NCI-H1092 (cell line): ENCODE measurements at regions not wholly inside any gene's neighbourhood (a gene's known extent, or its start where the extent isn't known, plus 50 kb on each side); places are given as distances from the start of the nearest gene placed in this dataset.

ENCODE experiments used
- DNase-seq: peaks from one replicate; lab custom pipeline; 2025; lab: John Stamatoyannopoulos, UW

DNA sequence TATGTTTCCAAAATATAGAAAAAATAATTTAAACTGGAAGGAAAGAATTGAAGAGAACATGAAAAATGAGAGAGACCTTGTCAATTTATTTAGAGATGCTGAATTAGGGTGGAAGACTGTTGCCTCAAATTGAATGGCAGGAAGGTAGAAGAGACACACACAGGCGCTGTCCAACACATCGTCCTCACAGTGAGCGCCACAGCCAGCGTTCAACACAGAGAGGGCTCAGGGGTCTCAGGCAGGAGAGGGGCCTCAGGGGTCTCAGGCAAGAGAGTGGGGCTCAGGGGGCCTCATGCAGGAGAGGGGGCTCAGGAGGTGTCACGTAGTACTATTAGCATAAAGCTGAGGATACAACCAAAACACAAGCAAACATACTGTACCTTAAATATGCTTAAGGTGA lies 65.7 kb downstream of the TMEM18 start:
- DNase-seq, result no peak

DNA sequence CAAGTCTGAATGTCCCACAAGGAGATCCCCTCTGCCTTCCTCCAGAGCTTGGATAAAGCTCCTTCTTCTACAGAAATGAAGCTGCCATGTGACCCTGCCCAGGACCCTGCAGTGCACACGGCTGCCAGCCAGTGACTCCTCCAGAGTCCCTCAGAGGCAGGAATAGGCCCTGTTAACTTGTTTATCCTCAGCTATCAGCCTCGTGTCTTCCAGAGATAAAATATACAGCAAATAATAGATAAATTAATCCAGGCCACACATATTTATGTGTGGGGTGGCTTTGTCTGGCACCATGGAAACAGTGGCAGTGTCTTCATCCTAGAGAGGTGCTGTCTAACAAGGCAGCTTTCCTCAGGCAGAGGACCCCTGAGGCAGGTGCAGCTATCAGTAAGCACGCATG lies 66.7 kb downstream of the TMEM18 start:
- DNase-seq, result no peak

DNA sequence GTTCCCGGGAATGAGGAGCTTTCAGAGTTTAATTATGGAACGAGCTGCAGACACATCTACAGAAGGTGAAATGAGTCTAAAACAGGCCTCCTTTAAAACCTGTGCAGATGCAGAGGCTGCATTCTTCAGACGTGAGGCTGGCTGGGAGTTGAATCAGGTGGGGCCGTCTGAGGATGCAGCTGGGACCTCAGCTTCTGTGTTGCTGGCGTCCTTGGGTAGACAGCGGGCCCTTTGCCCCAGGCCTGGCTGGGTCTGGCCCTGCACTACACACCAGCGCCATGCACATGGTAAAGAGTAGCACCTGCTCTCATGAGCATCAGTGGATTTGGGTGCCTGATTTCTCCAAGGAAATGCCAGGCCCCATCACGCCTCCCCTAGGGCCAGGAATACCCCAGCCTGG lies 67.3 kb downstream of the TMEM18 start:
- no peak for DNase-seq

DNA sequence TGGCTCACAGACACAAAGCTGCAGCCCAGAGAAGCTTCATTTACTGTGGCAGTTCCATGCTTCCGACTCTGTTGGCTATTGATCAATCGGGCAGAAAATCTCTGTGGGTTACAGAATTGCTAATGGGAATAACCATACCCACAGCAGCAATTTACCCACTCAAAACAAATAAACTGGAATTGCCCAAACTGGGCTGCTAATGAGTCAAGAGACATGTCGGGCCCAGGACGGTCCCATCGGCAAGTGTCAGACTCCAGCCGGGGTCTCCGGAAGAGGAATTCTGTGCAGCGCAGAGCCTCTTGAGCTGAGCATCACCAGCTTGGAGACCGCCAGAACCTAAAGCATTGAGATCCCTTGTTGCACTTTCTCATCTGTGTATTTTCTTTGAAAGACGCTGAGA lies 67.8 kb downstream of the TMEM18 start:
- DNase-seq, result no peak

DNA sequence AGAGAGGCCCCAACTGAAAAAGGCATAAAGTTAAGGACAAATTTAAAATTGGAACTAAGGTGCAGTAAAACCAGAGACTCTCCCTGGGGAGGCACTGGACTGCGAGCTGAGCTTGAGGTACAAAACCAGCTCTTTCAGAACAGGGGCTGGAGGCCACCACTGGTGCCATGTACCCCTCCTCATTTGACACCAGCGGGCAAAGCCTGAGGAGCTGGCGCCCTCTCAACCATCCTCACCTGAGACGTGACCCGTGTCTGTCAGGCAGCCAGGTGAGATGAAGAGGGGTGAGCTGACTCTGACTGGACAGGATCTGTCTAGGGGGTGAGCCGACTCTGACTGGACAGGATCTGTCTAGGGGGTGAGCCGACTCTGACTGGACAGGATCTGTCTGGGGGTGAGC lies 68.5 kb downstream of the TMEM18 start:
- DNase-seq, result no peak

DNA sequence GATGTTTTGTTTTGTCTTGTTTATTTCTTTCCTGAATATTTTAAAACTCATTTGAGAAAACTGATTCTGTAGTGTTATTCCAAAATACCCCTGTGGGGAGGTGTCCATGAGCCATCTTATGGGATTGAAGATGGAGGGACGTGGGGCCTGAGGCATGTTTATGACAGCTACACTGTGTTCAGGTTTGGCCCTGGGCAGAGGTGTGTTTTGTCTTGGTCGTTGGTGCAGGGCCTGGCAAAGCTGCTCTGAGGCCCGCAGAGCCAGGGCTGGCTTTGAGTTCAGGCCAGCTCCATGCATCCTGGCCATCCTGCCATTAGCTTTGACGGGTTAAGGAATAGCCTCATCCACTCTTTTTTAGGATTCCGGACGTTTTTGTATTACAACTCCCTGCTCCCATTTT lies 68.9 kb downstream of the TMEM18 start:
- no peak for DNase-seq

DNA sequence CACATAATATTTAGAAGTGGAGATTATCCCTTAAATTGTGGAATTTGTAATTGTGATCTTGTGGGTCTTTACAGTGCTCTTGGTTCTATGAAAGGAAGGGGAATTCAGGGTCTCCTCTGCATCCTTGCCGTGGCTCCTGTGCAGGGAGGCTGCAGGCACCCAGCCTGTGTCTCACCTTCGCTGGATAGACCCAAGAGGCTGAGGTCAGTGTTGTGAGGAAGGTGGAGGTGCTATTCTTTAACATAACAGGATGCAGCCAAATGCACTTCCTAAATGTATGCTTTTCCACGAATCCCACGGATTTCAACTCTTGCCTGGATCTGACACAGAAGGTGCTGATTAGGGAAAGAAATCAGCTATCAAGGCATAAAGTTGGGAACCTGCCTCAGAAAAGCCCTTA lies 69.5 kb downstream of the TMEM18 start:
- DNase-seq, result no peak

DNA sequence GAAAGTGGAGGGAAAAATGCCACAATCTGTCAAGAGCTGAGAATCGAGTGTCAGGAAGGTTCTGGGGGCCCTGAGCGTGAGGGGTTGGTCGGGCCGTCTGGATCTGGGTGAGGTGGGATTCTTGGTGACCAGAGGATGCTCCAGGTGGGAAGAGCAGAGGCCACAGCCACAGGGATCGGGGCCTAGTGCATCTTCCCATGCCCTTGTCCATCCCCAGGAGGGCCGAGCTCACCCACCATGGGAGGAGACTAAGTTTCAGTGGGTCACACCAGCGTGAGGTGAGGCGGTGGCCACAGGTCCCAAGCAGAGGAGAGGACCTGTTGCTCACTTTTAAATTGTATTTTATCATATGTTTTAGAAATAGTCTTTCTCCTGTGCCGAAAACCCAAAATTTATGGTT lies 70.0 kb downstream of the TMEM18 start:
- DNase-seq, result no peak

DNA sequence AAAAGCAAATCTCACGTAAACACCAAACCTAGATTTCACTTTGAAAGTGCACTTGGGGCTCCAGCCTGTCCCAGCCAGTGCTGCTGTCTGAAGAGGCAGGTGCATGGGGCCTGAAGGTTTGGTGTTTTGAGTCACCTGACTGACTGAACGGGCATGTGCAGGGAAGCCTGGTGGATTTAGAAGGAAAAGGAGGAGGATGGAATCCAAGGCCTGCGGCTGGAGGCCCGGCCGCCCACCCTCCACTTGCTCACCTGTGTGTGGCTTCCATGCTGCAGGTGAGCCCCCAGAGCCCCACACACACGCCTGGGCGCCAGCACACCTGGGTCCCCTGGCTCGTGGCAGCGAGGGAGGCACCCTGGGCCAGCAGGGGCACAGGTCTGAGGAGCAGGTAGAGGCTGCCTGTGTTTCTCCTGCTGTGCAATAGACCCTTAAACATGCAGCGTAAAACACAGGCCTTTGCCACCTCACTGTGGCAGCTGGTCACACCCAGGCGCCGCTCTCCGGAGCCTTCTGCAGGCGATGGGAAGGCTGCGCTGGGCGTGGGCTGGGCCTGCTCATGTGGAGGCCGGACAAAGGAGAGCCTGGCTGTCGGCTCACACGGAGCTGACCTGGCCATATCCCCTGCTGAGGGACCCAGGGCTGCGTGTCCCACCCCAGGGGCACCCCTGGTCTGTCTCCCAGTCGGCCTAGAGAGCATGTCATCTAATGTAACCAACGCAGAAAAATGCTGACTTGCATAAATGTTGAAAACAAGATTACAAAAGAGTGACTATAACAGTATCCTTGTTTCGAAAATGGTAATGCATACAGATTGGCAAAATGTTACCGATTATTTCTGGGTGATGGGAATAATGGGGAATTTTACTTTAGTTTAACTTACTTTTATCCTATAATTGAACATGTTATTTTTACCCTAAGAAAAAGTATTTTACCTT lies 71.3 kb downstream of the TMEM18 start:
- DNase-seq, result no peak

DNA sequence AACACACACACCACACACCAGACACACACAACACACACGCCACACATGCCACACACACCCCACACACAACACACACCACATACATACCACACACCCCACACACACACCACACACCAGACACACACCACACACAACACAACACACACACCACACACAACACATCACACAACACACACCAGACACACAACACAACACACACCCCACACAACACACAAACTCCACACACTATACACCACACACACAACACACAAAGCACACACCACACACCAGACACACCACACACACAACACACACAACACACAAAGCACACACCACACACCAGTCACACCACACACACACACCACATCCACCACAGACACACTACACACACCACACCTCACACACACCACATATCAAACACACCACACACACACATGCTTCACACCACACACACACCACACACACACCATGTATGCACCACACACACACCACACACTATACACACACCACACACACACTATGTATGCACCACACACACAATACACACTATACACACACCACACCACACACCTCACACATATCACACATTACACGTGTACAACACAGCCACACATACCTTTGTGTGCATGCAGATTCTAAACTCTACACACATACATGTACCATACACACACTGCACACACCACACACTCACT lies 72.2 kb downstream of the TMEM18 start:
- no peak for DNase-seq

DNA sequence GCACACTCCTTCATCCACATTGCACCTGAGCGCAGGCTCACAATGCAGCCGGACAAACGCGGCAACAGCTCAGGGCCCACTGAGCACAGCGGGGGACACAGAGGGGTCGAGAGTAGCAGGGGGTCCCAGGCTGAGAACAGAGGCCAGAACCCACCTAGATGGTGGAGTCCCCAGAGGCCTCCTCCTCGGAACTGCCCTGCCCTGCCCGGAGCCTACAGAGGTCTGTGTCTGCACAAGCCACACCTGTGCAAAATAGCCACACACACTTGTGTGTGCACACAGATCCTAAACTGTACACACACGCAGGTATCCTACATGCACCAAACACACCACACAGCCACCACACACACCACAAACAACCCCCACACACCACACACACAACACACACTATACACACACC lies 72.8 kb downstream of the TMEM18 start:
- no peak for DNase-seq

DNA sequence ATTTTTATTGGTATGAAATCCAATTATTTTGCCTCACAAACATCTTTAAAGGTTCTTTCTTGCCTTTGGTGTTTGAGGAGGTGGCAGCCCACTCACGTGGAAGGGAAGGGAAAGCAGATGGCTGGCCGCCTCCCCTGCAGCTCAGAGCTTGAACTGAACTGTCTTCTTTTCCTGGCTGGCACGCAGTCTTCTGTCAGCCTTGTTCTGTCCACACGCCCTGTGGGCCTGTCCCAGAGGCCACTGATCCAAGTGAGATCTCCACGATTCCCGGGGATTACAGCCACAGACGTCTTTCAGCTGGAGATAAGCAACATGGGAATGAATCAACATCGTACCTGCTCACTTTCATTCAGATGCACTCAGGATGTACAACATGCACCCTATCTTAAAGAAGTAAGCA lies 73.3 kb downstream of the TMEM18 start:
- no peak for DNase-seq

DNA sequence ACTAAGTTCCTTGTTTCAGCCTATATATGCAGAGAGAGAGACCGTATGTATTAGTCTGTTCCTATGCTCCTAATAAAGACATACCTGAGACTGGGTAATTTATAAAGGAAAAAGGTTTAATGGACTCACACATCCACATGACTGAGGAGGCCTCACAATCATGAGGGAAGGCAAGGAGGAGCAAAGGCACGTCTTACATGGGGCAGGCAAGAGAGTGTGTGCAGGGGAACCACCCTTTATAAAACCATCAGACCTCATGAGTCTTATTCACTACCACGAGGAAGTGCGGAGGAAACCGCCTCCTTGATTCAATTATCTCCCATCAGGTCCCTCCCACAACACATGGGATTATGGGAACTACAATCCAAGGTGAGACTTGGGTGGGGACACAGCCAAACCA lies 73.8 kb downstream of the TMEM18 start:
- DNase-seq, result no peak

DNA sequence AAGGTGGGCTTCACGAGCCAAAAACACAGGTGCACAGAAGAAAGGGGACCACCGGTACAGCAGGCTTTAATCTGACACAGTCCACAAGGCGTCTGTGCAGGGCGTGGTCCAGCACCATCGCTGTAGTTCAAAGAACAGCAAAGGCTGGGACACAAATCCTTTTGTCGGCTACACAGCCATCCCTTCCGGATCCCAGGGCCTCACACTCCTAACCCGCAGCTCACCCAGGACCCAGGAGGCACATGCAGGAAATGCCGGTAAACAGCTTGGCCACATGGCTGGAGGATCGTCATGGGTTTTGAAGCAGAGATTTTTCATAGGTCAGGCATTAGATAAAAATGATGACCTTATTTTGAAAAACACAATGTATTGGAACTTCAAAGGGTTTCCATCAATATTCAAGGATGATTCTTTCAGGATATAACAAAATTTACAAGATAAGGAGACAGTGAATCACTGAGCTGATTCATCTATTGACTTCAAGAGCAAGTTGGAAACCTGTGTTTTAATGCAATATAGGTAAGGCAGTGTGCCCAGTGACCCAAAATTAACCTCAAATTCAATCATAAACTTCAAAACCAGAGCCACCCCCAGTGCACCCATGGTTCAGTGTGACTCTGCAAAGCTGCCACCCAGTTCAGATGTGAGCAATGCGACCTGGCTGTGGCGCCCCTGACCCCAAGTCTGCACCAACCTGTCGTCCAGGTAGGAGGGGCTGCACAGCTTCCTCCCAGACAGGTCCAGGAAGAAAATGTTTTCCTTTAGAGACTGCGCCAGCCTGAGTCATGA lies 74.4 kb downstream of the TMEM18 start:
- no peak for DNase-seq

DNA sequence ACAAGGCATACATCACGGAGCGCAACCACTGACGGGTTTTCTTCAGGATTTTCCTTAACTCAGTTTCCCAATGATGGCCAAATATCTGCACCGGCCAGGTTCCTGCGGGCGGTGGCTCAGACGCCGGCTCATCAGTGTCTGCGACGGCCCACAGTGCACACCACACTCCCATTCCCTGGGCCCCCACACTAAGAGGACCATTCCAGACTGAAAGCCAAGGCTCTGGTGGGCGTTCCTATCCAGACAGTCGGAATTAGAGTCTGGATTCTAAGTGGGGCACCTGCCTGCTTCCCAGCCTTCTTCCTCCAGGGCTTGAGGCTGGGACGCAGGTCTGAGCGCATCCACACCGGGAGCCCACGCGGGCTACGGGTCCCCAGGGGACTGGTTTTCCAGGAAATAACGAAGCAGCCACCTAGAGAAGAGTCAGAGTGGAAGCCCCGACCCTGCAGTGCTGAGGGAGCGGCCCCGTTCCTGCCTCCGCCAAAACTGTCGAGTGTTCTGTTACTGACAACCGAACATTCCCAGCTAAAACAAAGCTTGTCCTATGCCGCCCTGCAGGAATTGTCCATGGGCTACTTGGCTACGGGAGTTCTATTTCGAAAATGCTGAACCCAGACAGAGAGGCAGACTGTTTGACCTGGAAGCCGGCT lies 75.3 kb downstream of the TMEM18 start:
- no peak for DNase-seq

DNA sequence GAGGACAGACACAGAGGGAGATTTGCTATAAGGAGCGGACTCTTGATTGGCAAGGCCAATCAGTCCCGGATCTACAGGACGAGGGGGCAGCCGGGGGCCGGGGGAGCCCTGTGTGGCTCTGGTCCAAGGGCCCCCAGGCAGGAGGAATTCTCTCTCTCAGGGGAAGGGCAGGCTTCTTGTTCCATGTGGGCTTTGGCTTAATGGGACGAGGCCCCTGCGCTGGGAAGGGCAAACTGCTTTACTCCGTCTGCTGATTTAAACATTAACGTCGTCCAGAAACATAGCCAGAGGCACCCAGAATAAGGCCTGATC lies 75.9 kb downstream of the TMEM18 start:
- DNase-seq, result no peak

DNA sequence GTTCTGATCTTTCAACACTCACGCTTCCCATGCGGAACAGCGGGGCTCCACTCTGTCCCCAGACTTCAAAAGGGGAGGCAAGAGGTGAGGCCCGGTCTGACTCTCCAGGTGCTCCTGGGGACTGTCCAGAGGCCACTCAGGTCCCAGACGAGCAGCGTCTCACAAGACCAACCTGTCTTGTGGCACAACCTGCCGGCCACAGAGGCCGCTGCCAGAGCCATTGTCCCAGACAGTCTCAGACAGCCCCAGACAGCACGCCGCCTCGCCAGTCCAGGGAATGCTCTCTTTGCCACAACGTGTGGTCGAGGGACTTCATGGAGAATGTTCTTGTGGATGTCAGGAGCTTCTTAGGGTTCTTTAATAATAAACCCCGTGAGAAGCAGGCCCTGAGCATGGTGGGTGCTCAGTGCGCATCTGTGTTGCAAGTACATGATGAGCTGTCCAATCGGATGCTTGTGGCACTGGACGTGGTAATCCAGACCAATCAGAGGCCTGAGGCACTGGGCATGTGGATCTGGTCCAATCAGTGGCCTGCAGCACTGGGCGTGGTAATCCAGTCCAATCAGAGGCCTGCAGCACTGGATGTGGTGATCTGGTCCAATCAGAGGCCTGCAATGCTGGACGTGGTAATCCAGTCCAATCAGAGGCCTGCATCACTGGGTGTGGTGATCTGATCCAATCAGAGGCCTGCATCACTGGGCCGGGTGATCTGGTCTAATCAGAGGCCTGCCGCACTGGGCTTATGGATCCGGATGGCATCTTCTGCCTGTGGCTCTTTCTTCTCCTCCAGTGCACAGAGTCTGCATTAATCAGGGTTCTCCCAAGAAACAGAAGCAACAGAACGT lies 76.4 kb downstream of the TMEM18 start:
- no peak for DNase-seq

DNA sequence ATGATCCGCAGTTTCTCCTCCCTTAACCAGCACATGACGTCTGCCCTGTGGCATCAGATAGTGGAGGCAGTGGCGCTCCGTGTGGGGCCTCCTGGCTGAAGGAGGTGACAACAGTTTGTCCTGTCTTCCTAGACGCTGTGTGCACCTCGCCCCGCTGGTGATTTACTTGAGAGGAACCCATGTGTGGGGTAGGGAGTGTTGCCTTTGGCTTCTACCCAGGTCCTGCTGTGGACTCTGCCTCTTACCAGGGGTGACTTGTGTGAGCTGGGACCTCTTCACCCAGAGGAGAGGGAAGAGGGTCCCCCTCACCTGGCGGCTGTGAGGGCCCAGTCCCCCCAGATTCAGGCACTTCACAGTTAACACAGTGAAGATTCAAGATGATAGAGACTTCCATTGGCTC lies 77.6 kb downstream of the TMEM18 start:
- no peak for DNase-seq

DNA sequence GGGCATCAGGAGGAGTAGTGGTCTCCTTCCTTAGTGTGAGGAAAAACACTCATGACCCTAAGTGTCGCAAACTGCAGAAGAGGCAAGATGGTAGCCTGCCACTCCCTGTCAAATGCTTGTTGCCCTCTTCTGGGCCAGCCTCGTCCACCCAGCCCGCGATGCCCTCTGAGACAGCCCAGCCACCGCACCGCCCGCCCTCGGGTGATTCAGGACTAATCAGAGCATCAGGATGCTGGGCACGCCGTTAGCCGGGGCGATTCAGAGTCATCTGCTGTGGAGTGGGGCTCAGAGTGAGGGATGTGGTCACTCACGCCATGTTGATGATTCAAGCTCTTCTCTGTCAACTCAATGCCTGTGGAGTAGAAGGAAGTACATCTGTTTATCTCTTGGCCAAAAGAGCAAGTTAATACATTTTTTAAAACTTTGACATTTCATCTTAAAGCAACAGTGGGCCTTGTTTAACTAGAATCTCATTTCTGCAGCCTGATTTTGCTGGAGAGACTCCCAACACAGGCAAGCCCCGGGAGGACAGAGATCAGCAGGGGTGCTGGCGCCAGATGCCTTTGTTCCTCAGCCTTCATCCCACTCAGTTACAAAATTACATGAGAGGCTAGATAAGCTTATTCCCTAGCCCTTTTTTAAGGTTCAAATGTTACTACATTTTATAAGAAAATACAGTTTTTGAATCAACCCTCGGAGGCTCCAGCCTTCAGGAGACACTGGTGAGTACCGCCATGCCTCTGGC lies 79.0 kb downstream of the TMEM18 start:
- DNase-seq, result no peak

DNA sequence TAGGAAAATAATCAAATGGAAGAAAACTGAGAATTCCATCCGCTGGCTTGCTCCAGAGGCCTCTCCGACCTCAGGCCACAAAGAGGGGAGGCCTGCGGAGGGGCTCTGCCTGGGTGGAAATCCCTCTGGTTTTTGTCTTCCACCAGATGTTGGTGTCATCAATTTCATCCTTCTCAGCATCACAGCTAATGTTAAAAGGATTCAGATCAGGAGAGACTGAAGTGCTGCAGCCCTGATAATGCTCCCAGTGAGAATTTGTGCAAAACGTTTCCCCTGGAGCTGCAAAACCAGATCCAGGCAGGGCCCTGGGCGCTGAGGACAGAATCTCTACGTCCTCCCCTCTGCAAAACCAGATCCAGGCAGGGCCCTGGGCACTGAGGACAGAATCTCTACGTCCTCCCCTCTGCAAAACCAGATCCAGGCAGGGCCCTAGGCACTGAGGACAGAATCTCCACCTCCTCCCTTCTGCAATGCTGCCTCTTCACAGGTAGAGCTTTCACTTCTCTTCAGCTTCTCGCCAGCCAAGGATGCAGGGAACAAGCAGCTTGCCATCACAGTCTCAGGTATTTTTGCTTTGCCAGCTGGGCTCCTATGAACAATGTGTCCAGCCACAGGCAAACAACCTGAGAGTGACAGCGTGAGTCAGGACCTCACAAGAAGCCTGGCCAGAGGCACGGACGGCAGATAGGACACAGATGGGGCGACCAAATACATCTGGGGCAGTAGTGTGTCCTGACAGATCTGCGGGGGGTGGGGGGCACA lies 81.2 kb downstream of the TMEM18 start:
- DNase-seq, result no peak
